ENCODE measurements at regions not wholly inside any gene's neighbourhood (a gene's known extent, or its start where the extent isn't known, plus 50 kb on each side); places are given as distances from the start of the nearest gene placed in this dataset.

GRCh38 chr6:18752278-18753068, 365.3 kb downstream of the RNF144B start:
- TF ChIP-seq, protein P1, sequence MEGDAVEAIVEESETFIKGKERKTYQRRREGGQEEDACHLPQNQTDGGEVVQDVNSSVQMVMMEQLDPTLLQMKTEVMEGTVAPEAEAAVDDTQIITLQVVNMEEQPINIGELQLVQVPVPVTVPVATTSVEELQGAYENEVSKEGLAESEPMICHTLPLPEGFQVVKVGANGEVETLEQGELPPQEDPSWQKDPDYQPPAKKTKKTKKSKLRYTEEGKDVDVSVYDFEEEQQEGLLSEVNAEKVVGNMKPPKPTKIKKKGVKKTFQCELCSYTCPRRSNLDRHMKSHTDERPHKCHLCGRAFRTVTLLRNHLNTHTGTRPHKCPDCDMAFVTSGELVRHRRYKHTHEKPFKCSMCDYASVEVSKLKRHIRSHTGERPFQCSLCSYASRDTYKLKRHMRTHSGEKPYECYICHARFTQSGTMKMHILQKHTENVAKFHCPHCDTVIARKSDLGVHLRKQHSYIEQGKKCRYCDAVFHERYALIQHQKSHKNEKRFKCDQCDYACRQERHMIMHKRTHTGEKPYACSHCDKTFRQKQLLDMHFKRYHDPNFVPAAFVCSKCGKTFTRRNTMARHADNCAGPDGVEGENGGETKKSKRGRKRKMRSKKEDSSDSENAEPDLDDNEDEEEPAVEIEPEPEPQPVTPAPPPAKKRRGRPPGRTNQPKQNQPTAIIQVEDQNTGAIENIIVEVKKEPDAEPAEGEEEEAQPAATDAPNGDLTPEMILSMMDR (conservative IDR thresholded peaks at IDR 0.05; ENCODE audit: low read length) = no peak
- no peak overlapping the region for H3K4me3 ChIP-seq (ENCODE audit: low read length)
- no peak for DNase-seq (ENCODE audit: low read depth)

DNA sequence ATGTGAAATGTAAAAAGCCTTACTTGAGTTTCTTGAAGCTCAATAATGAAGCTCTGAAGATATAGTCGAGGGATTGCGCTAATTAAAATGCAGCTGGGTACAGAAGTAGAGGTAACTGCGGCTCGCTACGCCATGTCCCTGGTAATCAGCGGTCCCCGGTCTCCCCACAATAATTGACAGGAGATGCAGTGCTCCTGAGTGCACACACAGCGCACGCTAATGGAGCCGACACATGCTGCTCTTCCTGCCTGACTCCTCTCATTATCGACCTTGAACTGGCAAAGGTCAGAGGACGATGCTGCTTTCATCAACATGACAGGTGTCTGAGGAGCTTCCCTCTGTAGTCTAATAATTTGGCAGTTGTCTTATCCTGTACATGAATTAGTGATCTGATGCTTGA, 365.9 kb downstream of the RNF144B start:
- DNase-seq (ENCODE audit: low read depth) = no peak
- H3K4me3 ChIP-seq (ENCODE audit: low read length) = no peak overlapping the region
- TF ChIP-seq, protein P1 (conservative IDR thresholded peaks at IDR 0.05; ENCODE audit: low read length) = no peak

GRCh38 chr6:18763086-18763485, 375.9 kb downstream of the RNF144B start:
- TF ChIP-seq, protein P1 (conservative IDR thresholded peaks at IDR 0.05; ENCODE audit: low read length) = no peak
- no peak overlapping the region for H3K4me3 ChIP-seq (ENCODE audit: low read length)
- DNase-seq (ENCODE audit: low read depth) = no peak

GRCh38 chr6:18784794-18785193, 397.6 kb downstream of the RNF144B start:
- TF ChIP-seq, protein P1 (conservative IDR thresholded peaks at IDR 0.05; ENCODE audit: low read length) = no peak
- no peak overlapping the region for H3K4me3 ChIP-seq (ENCODE audit: low read length)
- DNase-seq (ENCODE audit: low read depth) = no peak

GRCh38 chr6:18785810-18786490, 398.8 kb downstream of the RNF144B start:
- DNase-seq (ENCODE audit: low read depth) = no peak
- TF ChIP-seq, protein P1 (conservative IDR thresholded peaks at IDR 0.05; ENCODE audit: low read length) = no peak

DNA sequence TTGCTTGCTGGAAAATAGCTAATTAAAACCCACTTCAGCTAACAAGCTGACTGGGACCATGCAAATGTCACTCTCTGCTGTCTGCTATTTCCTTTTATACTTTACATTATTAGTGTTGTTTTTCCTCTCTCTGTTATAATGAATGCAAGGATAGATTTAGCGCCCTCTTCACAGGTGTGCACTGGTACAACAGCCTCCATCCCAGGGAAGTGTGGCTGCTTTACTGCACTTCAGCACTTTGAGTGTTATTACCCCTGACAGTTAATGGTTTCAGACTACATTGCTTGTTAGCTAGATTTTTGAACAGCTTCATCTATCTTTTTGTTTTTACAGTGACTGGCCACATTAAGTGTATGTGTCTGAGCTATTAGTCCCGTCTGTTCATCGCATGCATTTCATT, 405.7 kb downstream of the RNF144B start:
- H3K4me3 ChIP-seq (ENCODE audit: low read length) = no peak overlapping the region
- TF ChIP-seq, protein P1 (conservative IDR thresholded peaks at IDR 0.05; ENCODE audit: low read length) = no peak
- DNase-seq (ENCODE audit: low read depth) = no peak

More at GRCh38 chr6:18785810-18786490, 398.8 kb downstream of the RNF144B start:
- no peak overlapping the region for H3K4me3 ChIP-seq (ENCODE audit: low read length)

DNA sequence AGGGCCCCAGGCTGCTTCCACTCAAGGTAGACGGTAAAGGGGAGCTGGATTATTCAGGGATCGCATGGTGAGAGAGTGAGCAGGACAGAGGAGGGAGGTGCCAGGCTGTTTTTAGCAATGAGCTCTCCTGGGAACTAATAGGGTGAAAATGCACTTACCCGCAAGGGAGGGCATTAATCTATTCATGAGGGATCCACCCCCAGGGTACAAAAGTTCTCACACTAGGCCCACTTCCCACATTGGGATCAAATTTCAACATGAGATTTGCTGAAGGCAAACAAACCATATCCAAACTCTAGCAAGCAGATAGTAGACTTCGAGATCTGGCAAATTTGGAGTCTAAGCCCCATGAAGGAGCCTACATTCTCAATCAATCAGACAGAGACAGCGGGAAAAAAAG, 408.6 kb downstream of the RNF144B start:
- TF ChIP-seq, protein P1 (conservative IDR thresholded peaks at IDR 0.05; ENCODE audit: low read length) = no peak
- no peak for DNase-seq (ENCODE audit: low read depth)

More for the DNA sequence above, 408.6 kb downstream of the RNF144B start:
- H3K4me3 ChIP-seq (ENCODE audit: low read length) = no peak overlapping the region
